Tongue (tissue), 1 donor: ENCODE measurements at regions not wholly inside any gene's neighbourhood (a gene's known extent, or its start where the extent isn't known, plus 50 kb on each side); places are given as distances from the start of the nearest gene placed in this dataset.
A peak's percentile ranks its signal among the peaks of the same experiment; 100 is the strongest.

Source experiments
- DNase-seq: peaks from one replicate; pipeline ENCODE4 v3.0.0-alpha.2; 2015

GRCh38 chr10:58970160-58970915 is 206.1 kb upstream of the PHYHIPL start:
- no peak for DNase-seq

GRCh38 chr10:58971211-58971610 is 205.2 kb upstream of the PHYHIPL start:
- no peak for DNase-seq

GRCh38 chr10:58971796-58972491 is 204.5 kb upstream of the PHYHIPL start:
- no peak for DNase-seq

- no peak for DNase-seq
Observed at GRCh38 chr10:58972576-58973234, 203.7 kb upstream of the PHYHIPL start.

GRCh38 chr10:58973235-58973595 is 203.2 kb upstream of the PHYHIPL start:
- DNase-seq = no peak

GRCh38 chr10:58976254-58976653 is 200.2 kb upstream of the PHYHIPL start:
- DNase-seq = no peak

GRCh38 chr10:58979711-58980110 is 196.7 kb upstream of the PHYHIPL start:
- DNase-seq = no peak

GRCh38 chr10:58980826-58981415 is 195.5 kb upstream of the PHYHIPL start:
- no peak for DNase-seq

- DNase-seq = no peak
Observed at GRCh38 chr10:58981846-58982245, 194.6 kb upstream of the PHYHIPL start.

- no peak for DNase-seq
Observed at GRCh38 chr10:58982470-58983239, 193.8 kb upstream of the PHYHIPL start.

- no peak for DNase-seq
Observed at GRCh38 chr10:58985216-58985615, 191.2 kb upstream of the PHYHIPL start.

- no peak for DNase-seq
Observed at GRCh38 chr10:58989486-58990039, 186.9 kb upstream of the PHYHIPL start.

GRCh38 chr10:58990693-58991092 is 185.8 kb upstream of the PHYHIPL start:
- DNase-seq = no peak

GRCh38 chr10:58991856-58992255 is 184.6 kb upstream of the PHYHIPL start:
- DNase-seq = no peak

- peak; percentile 27 for DNase-seq
Observed at GRCh38 chr10:58992830-58993460, 183.5 kb upstream of the PHYHIPL start.

- DNase-seq = peak; percentile 49
Observed at GRCh38 chr10:58993480-58994221, 182.8 kb upstream of the PHYHIPL start.

- no peak for DNase-seq
Observed at GRCh38 chr10:58994226-58995057, 182.0 kb upstream of the PHYHIPL start.

GRCh38 chr10:58995058-58995596 is 181.3 kb upstream of the PHYHIPL start:
- DNase-seq = no peak

- no peak for DNase-seq
Observed at GRCh38 chr10:58996063-58996462, 180.4 kb upstream of the PHYHIPL start.
